Lower leg skin (tissue), 4 donors: ENCODE measurements at regions not wholly inside any gene's neighbourhood (a gene's known extent, or its start where the extent isn't known, plus 50 kb on each side); places are given as distances from the start of the nearest gene placed in this dataset.
"Not testable (repeated sequence)": the region's sequence is repeated elsewhere in the genome, so short reads cannot be mapped to it uniquely, and the experiment has no call there.

Experiments used
- DNase-seq, 2 donors: peaks; one replicate each; pipeline ENCODE4 v3.0.0-alpha.2; 2019; ENCODE audit warnings: low spot score in 2 of 2
- H3K4me3 ChIP-seq: fragments of 200-600 bp; sonication (generic); 2 replicates; pipeline ENCODE4 v1.5.1; 2017; ENCODE audit warnings: mild to moderate bottlenecking, low read depth; ENCODE audit not compliant: poor library complexity, severe bottlenecking
- POLR2A ChIP-seq, 2 donors: fragments of 450-650 bp; IDR thresholded peaks; one replicate each; pipeline ENCODE4 v1.6.1; 2016 to 2017; ENCODE audit warnings: antibody characterized with exemption in 2 of 2, mild to moderate bottlenecking in 1 of 2, moderate library complexity in 1 of 2
- WGBS, 2 donors: methylation state at CpG; one replicate each; pipeline ENCODE4 v1.1.5; 2018; 5-methylcytosine and 5-hydroxymethylcytosine counted together
- intact Hi-C: fragments of 100-400 bp; cut with DNase I; formaldehyde crosslinking; loops from one replicate; pipeline ENCODE4 v1.15.0; 2023; ENCODE audit warnings: low total_unique reads
- TF ChIP-seq, protein P1 (sequence below), 3 donors: fragments of 450-650 bp; IDR thresholded peaks; one replicate each; pipeline ENCODE4 v1.5.1; 2016; ENCODE audit warnings: antibody characterized with exemption in 3 of 3, mild to moderate bottlenecking in 3 of 3, moderate library complexity in 2 of 3

DNA sequence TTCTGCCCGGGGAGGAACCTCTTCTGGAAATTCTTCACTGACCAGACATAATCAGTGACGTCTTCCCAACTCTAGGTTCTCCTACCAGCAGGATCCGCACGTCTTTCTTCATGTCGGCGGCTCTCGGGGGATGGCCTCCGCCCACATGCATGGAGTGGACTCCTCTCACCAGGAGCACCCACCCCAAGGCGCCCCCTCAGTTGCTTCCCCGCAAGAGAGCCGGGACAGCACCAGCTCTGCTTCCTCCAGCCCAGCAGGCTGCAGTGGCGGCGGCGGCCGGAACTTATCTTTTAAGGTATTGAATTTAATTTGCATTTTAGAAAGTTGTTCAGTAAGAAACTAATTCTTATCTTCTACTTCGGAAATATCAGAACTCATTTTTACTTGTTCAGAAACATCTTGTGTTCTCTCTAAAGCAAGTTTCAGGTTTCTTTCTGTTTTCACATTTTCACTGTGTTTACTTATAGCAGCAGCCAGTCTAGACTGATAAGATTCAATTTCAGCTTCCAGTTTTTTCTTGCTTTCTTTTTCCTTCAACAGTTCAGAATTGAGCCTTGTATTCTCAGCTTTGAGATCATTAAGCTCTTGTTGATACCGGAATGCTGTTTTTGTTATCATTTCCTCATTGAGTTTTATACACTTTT, 343.5 kb downstream of the TUBA3C start:
- intact Hi-C loops, DNase-seq, H3K4me3 ChIP-seq: not testable (repeated sequence)
- WGBS, 2 donors, result 82 to 84% methylated on average over 16 to 17 of the region's 17 CpGs

DNA sequence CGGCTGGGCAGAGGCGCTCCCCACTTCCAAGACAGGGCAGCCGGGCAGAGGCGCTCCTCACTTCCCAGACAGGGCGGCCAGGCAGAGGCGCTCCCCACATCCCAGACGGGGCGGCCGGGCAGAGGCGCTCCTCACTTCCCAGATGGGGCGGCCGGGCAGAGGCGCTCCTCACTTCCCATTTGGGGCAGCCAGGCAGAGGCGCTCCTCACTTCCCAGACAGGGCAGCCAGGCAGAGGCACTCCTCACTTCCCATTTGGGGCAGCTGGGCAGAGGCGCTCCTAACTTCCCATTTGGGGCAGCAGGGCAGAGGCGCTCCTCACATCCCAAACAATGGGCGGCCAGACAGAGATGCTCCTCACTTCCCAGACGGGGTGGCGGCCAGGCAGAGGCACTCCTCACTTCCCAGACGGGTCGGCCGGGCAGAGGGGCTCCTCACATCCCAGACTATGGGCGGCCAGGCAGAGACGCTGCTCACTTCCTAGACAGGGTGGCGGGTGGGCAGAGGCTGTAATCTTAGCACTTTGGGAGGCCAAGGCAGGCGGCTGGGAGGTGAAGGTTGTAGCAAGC, 344.4 kb downstream of the TUBA3C start:
- intact Hi-C loops, DNase-seq, H3K4me3 ChIP-seq: not testable (repeated sequence)
- WGBS, 2 donors, result 92 to 94% methylated on average over 6 to 15 of the region's 26 CpGs

DNA sequence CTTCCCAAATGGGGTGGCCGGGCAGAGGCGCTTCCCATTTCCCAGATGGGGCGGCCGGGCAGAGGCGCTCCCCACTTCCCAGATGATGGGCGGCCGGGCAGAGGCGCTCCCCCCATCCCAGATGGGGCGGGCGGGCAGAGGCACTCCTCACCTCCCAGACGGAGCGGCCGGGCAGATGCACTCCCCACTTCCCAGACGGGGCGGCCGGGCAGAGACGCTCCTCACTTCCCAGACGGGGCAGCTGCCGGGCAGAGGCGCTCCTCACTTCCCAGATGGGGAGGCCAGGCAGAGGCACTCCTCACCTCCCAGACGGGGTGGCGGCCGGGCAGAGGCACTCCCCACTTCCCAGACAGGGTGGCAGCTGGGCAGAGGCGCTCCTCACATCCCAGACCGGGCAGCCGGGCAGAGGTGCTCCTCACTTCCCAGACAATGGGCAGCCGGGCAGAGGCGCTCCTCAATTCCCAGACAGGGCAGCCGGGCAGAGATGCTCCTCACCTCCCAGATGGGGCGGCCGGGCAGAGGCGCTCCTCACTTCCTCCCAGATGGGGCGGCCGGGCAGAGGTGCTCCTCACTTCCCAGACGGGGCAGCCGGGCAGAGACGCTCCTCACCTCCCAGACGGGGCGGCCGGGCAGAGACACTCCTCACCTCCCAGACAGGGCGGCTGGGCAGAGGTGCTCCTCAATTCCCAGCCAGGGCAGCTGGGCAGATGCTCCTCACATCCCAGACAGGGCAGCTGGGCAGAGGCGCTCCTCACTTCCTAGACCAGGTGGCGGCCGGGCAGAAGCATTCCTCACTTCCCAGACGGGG, 345.0 kb downstream of the TUBA3C start:
- intact Hi-C loops, H3K4me3 ChIP-seq: not testable (repeated sequence)
- WGBS, 2 donors, result 89 to 96% methylated on average over 9 to 38 of the region's 45 CpGs

DNA sequence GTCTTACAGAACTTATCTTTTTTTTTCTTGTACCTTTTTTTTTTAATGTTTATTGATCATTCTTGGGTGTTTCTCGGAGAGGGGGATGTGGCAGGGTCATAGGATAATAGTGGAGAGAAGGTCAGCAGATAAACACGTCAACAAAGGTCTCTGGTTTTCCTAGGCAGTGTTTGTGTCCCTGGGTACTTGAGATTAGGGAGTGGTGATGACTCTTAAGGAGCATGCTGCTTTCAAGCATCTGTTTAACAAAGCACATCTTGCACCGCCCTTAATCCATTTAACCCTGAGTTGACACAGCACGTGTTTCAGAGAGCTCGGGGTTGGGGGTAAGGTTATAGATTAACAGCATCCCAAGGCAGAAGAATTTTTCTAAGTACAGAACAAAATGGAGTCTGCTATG, 345.9 kb downstream of the TUBA3C start:
- DNase-seq, intact Hi-C loops, H3K4me3 ChIP-seq: not testable (repeated sequence)
- 61 to 67% methylated on average over 5 of the region's 5 CpGs for WGBS, 2 donors

More for the DNA sequence above, 345.0 kb downstream of the TUBA3C start:
- not testable (repeated sequence) for DNase-seq

DNA sequence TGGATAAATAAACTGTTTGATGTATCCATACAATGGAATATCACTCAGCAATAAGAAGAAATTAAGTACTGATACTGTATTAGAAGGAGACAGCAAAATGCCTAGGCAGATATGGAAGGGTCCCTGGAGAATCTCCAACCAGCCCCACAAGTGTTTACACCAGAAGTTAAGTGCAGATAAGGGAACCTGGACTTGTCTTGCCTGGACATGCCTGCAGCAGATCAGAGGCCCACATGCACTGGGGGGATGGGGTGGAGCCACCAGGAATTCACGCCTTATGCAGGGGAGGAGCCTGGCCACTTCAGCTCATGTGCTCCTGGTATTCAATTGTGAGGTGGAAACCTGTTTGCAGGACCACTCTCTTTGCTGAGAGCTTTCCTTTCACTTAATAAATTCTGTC, 356.9 kb downstream of the TUBA3C start:
- H3K4me3 ChIP-seq, intact Hi-C loops, DNase-seq: not testable (repeated sequence)
- WGBS, 2 donors, result 79 to 80% methylated on average over 1 of the region's 1 CpG

DNA sequence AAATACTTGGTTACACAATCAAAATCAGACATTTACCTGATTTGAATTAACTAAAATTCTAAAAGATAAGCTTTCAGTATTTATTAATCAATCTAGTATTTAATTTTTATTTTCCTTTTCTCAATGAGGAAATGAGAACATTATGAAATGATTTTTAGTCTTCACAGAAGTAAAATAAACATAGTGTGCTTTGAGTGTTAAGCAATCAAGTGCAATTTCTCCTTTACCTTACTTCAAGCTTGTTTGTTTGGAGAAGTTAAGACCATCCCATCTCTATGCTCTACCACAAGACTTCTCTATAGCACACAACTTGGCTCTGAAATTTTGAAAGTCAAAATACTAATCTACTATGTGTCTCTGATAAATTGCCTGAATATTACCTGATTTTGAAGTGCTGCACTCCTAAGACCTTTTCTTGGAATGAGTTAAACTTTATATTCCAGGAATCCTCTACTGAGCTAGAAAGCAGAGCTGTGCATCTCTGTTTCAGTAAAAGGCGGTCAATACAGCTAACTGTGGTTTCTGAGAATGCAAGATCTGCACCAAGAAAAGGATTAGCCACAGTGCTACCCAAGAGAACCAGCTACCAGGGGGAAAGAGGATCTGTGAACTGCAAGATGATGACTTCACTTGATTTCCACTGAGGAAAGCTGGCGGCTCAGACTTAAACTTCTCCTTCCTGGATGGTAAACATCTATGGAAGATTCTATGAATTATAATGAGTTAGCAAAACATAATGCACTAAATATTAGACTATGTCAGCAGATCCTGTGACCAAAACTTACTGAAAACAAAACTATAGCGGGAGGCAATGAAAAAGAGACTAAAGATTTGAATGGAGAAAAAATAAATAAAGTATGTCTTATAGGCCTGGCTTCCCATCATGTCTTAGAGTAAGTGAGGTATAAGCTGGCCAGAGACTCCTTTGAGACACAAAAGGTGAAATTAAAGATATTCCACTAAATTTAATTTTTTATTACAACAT, 358.7 kb downstream of the TUBA3C start:
- DNase-seq, H3K4me3 ChIP-seq, intact Hi-C loops: not testable (repeated sequence)
- WGBS, 2 donors, result 72 to 81% methylated on average over 3 of the region's 3 CpGs

DNA sequence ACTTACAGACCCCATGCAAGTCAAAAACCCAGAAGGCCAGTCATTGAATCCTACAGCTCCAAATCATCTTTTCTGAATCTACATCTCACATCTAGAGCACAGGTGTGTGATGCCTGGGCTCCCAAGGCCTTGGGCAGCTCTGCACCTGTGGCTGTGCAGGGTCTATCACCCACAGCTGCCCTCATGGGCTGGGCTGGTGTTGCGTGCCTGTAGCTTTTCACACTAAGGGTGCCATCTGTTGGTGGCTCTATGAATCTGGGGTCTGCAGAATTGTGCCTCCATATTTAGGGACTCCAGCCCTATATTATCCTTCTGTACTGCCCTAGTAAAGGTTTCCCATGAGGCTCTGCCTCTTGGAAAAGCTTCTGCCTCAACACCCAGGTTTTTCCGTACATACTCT, 407.6 kb downstream of the TUBA3C start:
- H3K4me3 ChIP-seq, DNase-seq, intact Hi-C loops: not testable (repeated sequence)
- WGBS, 2 donors, result 86 to 95% methylated on average over 2 of the region's 2 CpGs

DNA sequence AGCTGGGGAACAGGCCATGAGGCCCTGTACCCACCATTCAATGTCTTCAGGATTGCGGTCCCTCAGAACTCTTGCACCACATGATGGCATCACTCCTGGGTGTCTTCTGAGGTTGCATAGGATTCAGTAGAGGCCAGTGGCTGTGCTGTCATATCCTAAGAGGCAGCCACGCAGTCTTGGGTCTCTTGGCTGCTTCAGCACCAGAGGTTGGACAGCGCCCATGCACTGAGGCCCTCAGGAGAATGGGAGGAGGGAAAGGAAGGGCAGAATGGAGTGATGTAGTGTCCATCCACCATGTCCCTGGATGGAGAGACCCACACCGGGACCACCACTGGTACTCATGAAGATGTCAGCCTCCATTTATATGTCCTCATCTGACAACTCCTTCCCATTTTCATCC, 439.9 kb downstream of the TUBA3C start:
- H3K4me3 ChIP-seq, DNase-seq, intact Hi-C loops: not testable (repeated sequence)
- WGBS, 2 donors, result 63 to 79% methylated on average over 4 of the region's 4 CpGs

DNA sequence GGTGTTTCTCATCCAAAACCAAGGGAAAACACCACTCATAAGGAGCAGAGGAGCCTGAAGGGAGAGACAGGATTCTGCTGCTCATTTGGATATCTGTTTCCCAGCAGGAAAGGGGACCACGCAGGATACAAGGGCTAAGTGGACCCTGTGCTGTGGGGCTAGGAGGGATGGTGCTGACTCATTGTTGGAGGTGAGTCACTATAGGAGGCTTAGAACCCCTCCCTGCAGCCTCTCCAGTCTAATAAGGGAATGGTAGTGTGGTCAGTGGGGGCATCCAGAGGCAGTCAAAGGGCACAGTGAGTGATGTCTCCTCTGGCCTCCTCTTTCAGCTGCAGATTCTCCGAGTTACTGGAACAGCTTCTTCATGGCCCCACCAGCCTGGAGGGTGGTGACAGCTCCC, 442.3 kb downstream of the TUBA3C start:
- DNase-seq, result no peak
- TF ChIP-seq, protein P1, sequence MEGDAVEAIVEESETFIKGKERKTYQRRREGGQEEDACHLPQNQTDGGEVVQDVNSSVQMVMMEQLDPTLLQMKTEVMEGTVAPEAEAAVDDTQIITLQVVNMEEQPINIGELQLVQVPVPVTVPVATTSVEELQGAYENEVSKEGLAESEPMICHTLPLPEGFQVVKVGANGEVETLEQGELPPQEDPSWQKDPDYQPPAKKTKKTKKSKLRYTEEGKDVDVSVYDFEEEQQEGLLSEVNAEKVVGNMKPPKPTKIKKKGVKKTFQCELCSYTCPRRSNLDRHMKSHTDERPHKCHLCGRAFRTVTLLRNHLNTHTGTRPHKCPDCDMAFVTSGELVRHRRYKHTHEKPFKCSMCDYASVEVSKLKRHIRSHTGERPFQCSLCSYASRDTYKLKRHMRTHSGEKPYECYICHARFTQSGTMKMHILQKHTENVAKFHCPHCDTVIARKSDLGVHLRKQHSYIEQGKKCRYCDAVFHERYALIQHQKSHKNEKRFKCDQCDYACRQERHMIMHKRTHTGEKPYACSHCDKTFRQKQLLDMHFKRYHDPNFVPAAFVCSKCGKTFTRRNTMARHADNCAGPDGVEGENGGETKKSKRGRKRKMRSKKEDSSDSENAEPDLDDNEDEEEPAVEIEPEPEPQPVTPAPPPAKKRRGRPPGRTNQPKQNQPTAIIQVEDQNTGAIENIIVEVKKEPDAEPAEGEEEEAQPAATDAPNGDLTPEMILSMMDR (IDR thresholded peaks at IDR 0.05), result no peak
- no peak for TF ChIP-seq POLR2A (IDR thresholded peaks at IDR 0.05)
- 62 to 79% methylated on average over 2 of the region's 2 CpGs for WGBS, 2 donors
- intact Hi-C loops, result no loop called here
- H3K4me3 ChIP-seq, result no peak overlapping the region

DNA sequence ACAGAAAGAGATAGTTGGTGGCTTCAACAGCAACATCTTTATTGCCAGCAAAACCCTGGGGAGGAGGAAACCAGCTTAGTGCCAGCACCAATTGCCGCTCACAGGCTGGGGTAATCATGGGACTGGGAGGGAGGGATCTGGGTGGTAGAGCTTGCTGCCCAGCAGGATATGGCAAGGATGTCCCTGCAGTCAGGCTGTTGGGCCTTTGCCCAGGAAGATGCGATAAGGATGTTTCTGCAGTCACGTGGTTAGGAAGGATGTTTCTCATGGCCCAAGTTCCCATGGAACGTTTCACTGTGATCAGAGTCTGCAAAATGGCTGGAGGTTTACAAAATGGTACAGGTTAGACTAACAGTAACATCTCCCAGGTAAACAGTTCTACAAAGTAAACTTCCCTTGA, 443.5 kb downstream of the TUBA3C start:
- 51 to 59% methylated on average over 4 of the region's 4 CpGs for WGBS, 2 donors
- intact Hi-C loops, result not testable (repeated sequence)

DNA sequence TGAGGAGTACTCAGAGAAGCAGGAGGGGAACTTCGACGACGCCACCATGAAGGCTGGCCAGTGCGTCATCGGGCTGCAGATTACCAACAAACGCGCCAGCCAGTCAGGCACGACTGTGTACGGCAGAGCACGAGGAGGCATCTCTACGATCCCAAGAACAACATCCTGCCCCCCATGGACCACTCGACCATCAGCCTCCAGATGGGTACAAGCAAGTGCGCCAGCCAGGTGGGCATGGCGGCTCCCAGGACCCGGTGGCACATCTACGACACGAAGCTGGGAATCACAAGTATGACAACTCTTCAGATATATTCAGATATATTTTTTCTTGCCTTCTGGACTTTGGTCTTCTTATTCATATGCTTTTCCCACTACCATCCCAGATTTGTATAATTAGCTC, 454.5 kb downstream of the TUBA3C start:
- H3K4me3 ChIP-seq, DNase-seq, intact Hi-C loops: not testable (repeated sequence)
- 85 to 92% methylated on average over 17 of the region's 17 CpGs for WGBS, 2 donors

More for the DNA sequence above, 443.5 kb downstream of the TUBA3C start:
- not testable (repeated sequence) for DNase-seq, H3K4me3 ChIP-seq

DNA sequence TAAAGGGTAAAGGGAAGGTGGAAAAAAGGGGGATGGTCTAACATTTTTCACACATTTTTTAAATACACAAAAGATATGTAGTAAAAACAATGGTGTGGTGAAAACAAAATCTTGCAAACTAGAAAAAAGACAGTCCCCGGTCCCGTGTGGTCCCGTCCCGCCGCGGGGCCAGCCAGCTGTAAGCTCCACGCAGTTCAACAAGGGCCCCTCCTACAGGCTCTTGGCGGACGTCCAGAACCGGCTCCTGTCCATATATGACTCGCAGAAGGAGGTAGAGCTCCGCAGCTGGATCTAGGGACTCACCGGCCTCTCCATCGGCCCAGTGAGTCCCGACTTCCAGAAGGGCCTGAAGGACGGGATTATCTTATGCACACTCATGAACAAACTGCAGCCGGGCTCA, 455.1 kb downstream of the TUBA3C start:
- intact Hi-C loops, H3K4me3 ChIP-seq, DNase-seq: not testable (repeated sequence)
- 84 to 89% methylated on average over 17 of the region's 17 CpGs for WGBS, 2 donors

DNA sequence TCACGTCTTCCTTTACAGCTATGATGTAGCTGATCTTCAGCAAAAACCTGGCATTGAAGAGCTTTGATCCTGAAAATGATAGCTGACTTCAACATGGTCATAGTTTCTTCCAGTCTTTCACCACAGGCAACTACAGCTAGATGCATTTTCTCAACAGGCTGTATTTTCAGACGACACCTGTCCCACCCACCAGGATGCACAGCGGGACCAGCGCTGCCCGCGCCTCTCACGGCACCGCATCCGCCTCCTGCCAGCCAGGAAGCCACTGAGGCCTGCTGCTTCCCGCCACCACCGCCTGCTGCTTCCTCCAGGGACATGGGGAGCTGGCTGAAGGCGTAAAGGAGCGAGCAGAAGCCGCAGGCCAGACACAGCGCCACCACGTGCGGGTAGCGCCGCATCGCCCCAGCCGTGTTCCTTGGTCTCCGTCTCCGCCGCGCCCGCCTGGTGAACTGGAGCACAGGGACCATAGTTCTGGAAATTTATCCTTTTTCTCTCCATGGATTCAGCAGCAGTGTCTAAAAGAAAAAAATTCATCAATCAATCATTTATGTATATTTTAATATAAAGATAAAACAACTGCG, 456.3 kb downstream of the TUBA3C start:
- DNase-seq, H3K4me3 ChIP-seq, intact Hi-C loops: not testable (repeated sequence)
- 63 to 69% methylated on average over 15 to 17 of the region's 27 CpGs for WGBS, 2 donors
